GM20000 (cell line): ENCODE measurements at regions not wholly inside any gene's neighbourhood (a gene's known extent, or its start where the extent isn't known, plus 50 kb on each side); places are given as distances from the start of the nearest gene placed in this dataset.
"Not testable (repeated sequence)": the region's sequence is repeated elsewhere in the genome, so short reads cannot be mapped to it uniquely, and the experiment has no call there.

Source experiments
- DNase-seq: peaks from one replicate; pipeline ENCODE4 v3.0.0; 2012; ENCODE audit warnings: low spot score
- CTCF ChIP-seq: IDR thresholded peaks from 2 replicates; pipeline ENCODE4 v1.5.1; 2012; ENCODE audit warnings: mild to moderate bottlenecking, control low read depth; ENCODE audit errors: extremely low read depth, missing control alignments

- TF ChIP-seq CTCF, result no peak
- DNase-seq, result no peak
Observed at GRCh38 chr9:89849096-89849495, 244.3 kb downstream of the GADD45G start.

- no peak for TF ChIP-seq CTCF
- DNase-seq, result no peak
Observed at GRCh38 chr9:89850153-89850552, 245.3 kb downstream of the GADD45G start.

GRCh38 chr9:89850631-89851325 is 246.0 kb downstream of the GADD45G start:
- no peak for DNase-seq

GRCh38 chr9:89853161-89853560 is 248.3 kb downstream of the GADD45G start:
- DNase-seq, result no peak
- no peak for TF ChIP-seq CTCF

More at GRCh38 chr9:89850631-89851325, 246.0 kb downstream of the GADD45G start:
- TF ChIP-seq CTCF, result no peak

- TF ChIP-seq CTCF, result no peak
- DNase-seq, result no peak
Observed at GRCh38 chr9:89853931-89854330, 249.1 kb downstream of the GADD45G start.

GRCh38 chr9:89854715-89855475 is 250.1 kb downstream of the GADD45G start:
- no peak for DNase-seq
- TF ChIP-seq CTCF, result no peak

GRCh38 chr9:89856296-89856695 is 251.5 kb downstream of the GADD45G start:
- DNase-seq, result not testable (repeated sequence)

GRCh38 chr9:89856950-89857349 is 252.1 kb downstream of the GADD45G start:
- not testable (repeated sequence) for DNase-seq

- not testable (repeated sequence) for DNase-seq
Observed at GRCh38 chr9:89859842-89860241, 255.0 kb downstream of the GADD45G start.

- not testable (repeated sequence) for DNase-seq
Observed at GRCh38 chr9:89861371-89861770, 256.6 kb downstream of the GADD45G start.
